ENCODE measurements at regions not wholly inside any gene's neighbourhood (a gene's known extent, or its start where the extent isn't known, plus 50 kb on each side); places are given as distances from the start of the nearest gene placed in this dataset.

- no peak for DNase-seq
These were observed 59.4 kb upstream of the ASIC2 start for GRCh38 chr17:33352526-33352925.

GRCh38 chr17:33356266-33356665, 63.2 kb upstream of the ASIC2 start:
- no peak for DNase-seq

GRCh38 chr17:33363475-33363874, 70.4 kb upstream of the ASIC2 start:
- DNase-seq: no peak

DNA sequence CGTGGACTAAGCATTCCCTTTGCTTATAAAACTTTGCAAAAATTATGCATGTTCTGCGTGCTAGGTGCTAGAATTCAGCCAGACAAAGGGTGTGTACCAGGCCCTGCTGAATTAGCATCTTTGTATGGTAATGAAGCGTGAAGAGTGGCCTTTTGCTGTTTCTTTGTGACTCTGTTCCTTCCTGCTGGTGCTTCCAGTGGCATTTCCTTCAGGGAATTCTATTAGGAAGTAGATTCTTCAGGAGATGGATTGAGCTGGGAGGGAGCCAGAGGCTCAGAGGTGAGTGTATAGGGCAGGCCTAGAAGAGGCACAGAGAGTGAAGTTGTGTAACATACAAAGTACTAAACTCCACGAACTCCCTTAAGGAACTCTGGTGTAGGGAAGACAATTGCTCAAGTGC, 73.9 kb upstream of the ASIC2 start:
- DNase-seq: no peak

DNA sequence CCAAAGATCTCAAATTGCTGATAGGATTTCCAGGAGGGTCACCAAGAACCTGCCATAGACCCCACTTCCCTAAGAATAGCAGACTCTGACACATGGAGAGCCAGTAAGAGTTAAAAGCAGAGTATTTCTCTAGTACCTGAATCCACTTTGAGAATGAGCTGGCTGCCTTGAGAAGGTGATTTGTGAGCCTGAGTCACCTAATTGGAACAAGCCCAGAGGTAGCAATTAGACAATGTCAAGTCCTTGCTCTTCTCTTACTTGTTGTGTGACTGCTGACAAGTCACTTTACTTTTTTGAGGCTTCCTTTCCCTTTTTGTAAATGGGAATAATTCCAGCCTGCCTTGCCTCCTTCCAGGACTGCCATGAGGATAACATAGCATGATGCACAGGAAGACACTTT, 76.1 kb upstream of the ASIC2 start:
- DNase-seq: no peak

- DNase-seq: no peak
These were observed 76.8 kb upstream of the ASIC2 start for GRCh38 chr17:33369876-33370275.

DNA sequence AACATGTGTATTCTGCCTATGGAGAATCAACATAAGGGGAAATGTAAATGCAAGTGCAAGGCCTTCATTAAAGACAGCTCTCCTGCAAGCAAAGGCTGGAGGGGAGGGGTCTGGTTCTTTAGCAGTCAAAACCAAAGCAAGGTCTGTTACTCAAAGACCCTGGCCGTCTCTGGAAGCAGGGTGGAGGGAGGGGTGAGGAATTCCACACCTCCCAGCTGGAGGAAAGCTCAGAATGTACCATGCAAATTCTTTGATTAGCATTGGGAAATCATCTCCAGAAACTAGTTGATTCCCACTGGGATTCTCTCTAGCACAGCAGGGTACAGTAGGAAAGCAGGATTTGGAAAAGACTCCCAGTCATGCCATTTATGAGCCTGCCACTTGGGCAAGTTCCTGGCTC, 77.3 kb upstream of the ASIC2 start:
- DNase-seq: no peak

- no peak for DNase-seq
These were observed 78.3 kb upstream of the ASIC2 start for GRCh38 chr17:33371377-33371776.

DNA sequence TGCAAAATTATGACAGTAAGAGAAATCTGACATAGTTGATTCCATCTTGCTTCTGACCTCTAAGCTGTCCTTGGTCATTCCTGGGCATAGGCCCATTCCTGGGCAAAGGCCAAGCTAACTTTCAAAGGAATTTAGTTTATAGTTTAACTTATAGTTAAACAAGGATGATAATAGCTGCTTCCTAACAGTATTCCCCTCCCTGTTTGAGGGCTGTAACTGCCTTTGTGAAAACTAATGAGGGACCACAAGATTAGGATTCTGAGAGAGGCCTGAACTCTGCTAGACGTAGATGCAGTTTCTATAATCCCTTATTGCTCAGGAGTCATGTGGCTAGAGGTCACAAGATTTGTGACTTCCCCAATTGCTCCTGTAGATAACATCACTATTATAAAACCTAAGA, 80.2 kb upstream of the ASIC2 start:
- DNase-seq: no peak

DNA sequence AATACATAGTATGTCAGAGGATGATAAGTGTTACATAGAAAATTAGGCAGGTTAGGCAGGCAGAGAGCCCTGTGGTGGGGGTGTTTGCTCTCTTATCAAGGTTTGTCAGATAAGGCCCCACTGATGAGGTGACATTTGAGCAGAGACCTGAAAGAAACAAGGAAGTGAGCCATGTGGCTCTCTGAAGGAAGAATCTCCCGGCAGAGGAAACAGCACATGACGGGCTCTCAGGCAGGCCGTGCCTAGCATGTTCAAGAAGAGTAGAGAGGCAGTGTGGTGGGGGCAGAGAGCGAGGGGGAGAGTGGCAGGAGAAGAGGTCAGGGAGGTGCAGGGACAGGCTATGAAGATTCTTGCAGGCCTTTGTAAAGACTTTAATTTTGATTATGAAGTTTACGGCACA, 82.0 kb upstream of the ASIC2 start:
- DNase-seq: no peak

- no peak for DNase-seq
These were observed 82.7 kb upstream of the ASIC2 start for GRCh38 chr17:33375783-33376182.

GRCh38 chr17:33377837-33378595, 84.9 kb upstream of the ASIC2 start:
- no peak for DNase-seq

DNA sequence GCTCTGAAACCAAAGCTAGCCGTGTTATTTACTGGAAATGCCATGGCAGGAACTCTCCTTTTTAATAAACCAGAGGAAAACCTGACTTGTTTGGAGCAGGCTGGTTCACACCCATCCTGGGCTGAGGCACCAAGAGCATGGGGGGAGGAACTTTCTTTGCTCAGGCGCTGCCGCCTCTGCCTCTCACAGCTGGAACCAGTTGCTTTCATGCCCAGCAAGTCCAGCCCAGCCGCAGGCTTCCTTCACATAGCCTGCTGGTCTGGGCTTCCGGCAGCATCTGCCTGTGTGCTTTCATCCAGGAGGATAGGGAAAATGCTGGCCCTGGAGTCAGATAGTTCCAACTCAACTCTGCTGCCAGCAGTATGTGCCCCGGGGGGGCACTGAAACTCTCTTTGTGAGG, 88.1 kb upstream of the ASIC2 start:
- DNase-seq: no peak

DNA sequence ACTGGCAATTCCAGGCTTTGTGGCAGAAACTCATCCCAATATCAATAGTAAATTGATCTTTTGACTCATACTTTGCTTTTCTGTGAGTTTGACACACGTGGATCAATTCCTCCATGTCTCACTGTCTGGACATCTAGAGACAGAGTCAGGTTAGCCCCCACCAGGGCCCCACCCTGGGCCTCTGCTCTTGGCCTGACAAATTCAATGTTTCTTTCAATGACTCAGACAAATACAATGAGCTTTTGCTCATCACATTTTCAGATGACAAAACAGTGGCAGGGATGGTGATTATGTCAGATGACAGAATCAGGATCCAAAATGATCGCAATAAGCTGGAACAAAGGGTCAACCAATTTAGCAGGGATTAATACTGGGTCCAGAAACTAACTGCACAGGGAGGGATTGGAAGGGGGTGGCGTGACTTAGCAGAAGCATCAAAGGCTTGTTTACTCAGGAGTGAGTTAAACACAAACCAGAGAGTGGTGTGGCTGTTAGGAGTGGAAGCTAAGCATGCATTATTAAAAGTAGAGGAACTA, 90.5 kb upstream of the ASIC2 start:
- DNase-seq: no peak

DNA sequence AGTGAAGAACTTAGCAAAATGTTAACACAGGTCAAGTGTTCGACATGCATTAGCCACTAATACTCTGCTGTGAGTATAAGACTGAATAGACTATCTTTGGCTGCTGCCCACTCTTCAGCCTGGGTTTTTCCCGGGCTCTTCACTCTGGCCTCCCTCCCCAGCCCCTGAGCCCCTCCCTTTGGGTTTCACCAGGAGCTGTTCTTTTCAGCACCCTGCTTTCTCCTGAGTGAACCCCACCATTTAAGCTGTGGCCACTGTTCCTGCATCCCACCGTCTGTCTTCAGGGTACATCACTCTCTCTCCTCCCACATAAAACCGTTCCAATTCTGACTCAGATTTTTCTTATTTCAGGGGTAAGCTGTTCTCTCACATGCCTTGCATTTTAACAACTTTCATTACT, 92.0 kb upstream of the ASIC2 start:
- DNase-seq: no peak

DNA sequence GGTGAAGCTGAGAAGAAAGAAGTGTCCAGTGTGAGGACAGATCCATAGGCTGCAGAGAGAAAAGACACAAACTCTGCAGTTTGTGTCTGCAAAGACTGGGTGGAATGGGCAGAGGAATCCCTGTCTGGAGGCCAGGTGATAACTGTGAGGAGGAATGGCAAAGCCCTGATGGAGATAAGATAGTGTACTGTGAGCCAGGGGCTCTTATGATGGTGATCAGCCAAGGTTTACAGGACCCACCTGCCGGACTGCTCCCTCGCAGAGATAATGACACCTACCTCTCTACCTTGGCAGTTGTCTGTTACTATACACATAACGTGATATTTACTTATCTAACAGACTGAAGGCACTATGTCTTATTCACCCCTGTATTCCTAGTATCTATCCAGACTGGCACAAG, 92.6 kb upstream of the ASIC2 start:
- DNase-seq: no peak

GRCh38 chr17:33387406-33387805, 94.3 kb upstream of the ASIC2 start:
- DNase-seq: no peak

DNA sequence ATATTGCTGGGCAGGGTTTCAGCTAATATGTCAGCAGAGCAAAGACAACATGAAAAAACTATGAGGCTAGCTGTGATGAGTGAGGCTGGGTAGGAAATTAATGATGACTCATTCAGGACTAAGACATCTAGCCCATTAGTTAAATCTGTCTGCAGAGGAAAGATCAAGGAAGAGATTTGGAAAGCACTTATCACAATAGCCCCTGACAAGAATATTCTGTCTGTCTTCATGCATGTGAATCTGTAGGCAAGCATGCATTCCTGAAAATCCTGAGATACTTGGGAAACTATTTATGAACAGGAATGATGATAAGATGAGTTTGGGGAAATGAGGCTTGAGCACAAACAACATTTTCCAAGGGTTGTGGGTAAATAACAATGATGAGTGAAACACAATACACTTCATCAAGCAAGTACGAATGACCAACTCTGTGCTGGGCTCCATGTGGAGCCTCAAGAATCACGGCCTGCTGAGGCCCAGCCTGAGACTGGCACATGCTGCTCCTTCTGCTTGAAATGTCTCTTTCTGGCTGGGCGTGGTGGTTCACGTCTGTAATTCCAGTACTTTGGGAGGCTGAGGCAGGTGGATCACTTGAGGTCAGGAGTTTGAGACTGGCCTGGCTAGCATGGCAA, 96.5 kb upstream of the ASIC2 start:
- no peak for DNase-seq

DNA sequence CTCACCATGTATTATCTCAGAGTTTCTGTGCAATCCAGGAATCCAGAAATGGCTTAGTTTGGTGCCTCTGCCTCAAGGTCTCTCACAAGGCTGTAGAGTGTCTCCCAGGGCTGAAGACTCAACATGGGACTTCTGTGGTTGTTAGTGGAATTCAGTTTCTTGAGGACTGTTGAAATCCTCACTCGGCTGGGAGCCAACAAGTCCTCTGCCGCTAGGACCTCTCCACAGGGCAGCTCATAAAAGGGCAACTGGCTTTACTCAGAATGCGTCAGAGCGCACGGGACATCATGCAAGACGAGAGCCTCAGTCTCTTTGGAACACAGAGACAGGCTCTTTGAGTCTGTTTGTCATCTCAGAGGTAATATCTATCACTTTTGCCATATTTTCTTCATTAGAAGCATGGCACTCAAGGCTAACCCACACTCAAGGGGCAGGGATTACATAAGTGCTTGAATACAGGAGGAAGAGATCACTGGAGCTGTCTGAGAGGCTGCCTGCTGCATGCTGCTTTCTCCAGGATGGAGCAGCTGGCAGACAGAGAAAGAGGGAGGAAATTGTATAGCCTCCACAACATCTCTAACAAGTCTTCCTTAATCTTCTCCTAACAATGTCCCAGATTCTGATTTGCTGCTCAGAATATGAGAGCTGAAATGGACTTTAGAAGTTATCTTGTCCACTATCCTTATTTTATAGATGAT, 97.5 kb upstream of the ASIC2 start:
- no peak for DNase-seq

GRCh38 chr17:33396818-33397217, 103.7 kb upstream of the ASIC2 start:
- DNase-seq: no peak

GRCh38 chr17:33398386-33398785, 105.3 kb upstream of the ASIC2 start:
- no peak for DNase-seq

- no peak for DNase-seq
These were observed 108.2 kb upstream of the ASIC2 start for GRCh38 chr17:33401249-33401648.

- DNase-seq: no peak
These were observed 110.1 kb upstream of the ASIC2 start for GRCh38 chr17:33403194-33403593.
